KG1 (cell line): ENCODE measurements at regions not wholly inside any gene's neighbourhood (a gene's known extent, or its start where the extent isn't known, plus 50 kb on each side); places are given as distances from the start of the nearest gene placed in this dataset.
A peak's percentile ranks its signal among the peaks of the same experiment; 100 is the strongest.
"Not testable (repeated sequence)": the region's sequence is repeated elsewhere in the genome, so short reads cannot be mapped to it uniquely, and the experiment has no call there.

Experiments used
- DNase-seq: peaks from one replicate; lab custom pipeline; 2025; lab: John Stamatoyannopoulos, UW

- DNase-seq: not testable (repeated sequence)
Observed at GRCh38 chr11:33971530-33971929, 79.7 kb upstream of the LMO2 start.

GRCh38 chr11:33970984-33971466 lies 79.1 kb upstream of the LMO2 start:
- peak; percentile 18 for DNase-seq

DNA sequence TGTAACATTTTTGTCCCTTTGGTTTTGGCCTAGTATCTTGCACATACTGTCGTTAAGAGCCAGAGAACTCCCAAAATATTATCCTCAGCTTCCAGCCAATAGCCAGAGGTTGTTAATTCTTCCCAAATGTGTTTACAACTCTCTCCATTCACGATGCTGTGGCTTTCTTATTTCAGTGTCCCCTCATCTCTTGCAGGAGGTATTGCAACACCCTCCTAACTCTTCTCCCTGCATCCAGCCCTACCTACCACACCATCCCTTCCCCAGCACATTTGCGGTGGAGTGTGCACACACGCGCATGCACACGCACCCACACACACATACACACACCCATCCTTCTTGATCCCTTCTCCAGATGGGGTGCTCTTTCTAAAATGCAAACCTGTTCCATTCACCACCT lies 75.6 kb upstream of the LMO2 start:
- no peak for DNase-seq

DNA sequence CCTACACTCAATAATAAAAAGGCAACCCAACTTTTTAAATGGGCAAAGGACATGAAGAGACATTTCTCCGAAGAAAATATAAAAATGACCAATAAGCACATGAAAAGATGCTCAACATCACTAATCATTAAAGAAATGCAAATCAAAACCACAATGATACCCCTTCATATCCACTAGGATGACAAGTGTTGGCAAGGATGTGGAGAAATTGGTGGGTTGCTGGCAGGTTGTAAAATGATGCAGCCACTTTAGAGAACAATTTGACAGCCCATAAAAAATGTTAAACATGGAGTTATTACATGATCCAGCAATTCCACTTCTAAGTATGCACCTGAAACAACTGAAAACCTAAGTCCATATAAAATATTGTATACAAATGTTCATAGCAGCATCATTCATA lies 73.2 kb upstream of the LMO2 start:
- no peak for DNase-seq

GRCh38 chr11:33959855-33960400 lies 68.1 kb upstream of the LMO2 start:
- no peak for DNase-seq

GRCh38 chr11:33957304-33957917 lies 65.5 kb upstream of the LMO2 start:
- no peak for DNase-seq

DNA sequence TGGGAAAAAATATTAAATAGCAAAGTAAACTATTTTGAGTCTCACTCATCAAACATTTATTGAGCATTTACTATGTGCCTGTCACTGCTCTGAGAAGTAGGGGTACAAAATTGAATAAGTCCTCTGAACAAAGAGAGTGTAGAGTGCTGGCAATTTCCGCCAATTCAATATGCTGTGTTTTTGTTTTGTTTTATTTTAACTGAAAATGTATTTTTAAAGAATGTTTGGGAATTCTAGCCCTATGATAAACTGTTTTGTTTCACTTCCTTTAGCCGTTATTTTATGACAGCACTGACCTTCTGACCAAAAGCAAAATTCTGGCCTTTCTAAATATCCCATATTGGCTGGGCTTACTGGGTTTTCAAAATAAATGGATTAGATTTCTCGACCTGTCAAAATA lies 64.7 kb upstream of the LMO2 start:
- DNase-seq: no peak

- DNase-seq: no peak
Observed at GRCh38 chr11:33953289-33953688, 61.4 kb upstream of the LMO2 start.

DNA sequence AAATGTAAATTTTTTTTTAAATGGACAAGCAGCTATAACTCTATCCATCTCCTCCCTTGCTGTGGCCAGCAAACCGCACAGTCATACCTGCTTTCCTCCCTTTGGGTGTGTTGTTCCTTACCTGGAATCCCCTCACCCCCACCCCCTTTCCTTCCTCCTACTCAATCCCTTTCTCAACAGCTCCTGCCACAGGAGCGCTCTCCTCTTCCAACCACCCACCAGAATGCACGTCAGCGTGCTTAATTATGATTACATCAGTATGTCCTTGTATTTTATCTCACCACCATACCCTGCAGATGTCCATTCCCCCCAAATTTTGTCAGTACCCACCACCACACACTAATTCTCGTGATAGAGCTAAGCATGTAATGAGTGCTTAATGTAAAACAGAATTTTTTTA lies 60.9 kb upstream of the LMO2 start:
- no peak for DNase-seq

DNA sequence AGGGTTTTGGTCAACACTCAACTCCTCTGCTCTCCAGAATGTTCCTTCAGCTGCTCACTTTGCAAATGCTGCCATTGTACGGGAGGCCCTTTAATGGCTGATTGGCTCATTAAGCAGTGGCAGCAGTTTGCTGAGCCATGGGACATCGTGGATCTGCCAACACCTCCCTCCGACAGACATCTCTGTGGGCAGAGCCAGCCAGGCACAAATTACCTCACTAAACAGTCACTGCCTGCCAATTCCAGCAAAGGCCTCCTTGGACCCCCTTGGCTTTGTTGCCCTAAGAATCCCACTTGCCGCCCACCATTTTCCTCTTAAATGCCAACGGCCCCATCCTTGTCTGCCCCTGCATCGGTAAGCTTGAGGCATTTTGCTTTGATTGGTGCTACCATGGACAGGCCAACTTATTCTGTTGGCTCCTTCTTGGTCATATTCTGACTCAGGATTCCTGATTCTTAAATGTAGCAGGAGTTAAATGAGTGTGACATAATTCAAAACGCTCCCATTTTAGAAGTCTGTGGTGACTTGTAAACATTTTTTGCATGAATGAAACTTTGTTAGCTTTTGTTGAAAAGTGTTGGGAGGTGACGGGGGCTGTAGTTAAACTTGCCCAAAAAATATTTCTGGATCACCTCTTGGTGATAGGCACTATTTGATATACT lies 57.5 kb upstream of the LMO2 start:
- DNase-seq: no peak

DNA sequence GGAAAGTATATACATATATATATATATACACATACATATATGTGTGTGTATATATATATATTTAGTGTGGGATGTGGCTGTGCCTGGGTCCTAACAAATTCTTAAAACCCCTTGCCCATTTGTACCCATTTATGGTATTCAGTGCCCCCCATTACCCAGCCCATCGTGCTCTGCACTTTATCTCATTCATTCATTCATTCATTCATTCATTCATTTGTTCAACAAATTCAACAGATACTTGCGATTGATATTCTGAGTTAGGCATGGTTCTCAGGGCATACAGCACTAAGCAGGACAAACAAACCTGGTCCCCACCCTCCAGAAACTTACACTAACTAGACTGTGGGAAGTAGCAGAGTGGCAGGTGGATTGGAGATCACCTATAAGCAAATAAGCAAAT lies 56.6 kb upstream of the LMO2 start:
- DNase-seq: no peak

DNA sequence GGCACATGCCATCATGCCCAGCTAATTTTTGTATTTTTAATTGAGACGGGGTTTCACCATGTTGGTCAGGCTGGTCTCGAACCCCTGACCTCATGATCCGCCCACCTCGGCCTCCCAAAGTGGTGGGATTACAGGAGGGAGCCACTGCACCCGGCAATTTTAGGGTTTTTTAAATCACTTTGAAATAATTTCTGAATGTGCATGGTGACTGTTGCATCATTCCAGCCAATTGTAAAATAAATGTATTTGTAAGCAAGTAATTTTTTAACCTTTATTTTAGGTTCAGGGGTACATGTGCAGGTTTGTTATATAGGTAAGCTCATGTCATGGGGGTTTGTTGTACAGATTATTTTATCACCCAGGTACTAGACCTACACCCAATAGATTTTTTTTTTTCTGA lies 56.0 kb upstream of the LMO2 start:
- DNase-seq: not testable (repeated sequence)

DNA sequence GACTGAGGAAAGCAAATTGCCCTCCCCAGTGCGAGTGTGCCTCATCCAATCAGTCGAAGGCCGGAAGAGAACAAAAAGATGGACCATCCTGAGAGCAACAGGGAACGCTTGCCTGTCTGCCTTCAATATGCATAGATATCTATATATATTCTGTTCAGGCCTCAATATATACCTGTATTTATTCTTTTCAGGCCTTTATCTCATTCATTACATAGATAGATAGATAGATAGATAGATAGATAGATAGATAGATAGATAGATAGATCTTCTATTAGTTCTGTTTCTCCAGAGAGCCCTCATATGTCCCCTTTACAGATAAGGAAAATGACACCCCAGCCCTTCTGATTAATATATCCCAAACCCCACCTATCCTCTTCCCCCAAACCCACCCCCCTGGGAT lies 55.1 kb upstream of the LMO2 start:
- DNase-seq: no peak

- DNase-seq: no peak
Observed at GRCh38 chr11:33945481-33946268, 53.8 kb upstream of the LMO2 start.

DNA sequence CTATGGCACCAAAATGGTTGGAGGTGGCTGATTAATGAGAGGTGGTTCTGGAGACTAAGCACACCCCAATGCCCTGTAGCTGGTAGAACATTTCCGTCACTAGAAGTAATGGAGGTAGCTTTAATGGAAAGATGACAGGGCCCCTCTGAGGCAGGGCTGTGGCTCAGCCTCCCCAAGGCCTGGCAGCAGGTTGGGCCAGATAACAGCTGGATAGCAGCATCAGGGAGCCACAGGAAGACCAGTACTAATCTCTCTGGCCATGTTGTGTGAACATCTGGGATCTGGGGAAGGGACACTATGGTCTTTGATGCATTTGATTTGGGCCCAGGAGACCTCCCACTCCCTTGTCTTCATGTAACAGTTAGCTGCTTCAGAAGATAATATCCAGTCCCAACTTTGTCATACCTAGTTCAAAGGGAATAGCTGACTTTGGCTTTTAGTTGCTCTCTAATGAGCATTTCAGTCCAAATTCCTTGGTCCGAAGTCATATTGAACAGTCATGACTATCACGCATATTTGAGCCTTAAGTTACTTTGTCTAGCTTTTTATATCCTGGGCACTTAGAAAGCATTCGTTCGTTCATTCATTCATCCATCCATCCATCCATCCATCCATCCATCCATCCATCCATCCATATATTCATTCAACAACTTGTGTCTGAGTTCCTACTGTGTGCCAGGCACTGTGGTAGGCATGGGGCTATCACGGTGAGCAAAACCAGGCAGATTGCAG lies 53.0 kb upstream of the LMO2 start:
- no peak for DNase-seq

GRCh38 chr11:33944345-33944692 lies 52.4 kb upstream of the LMO2 start:
- DNase-seq: no peak

- no peak for DNase-seq
Observed at GRCh38 chr11:33942954-33943353, 51.1 kb upstream of the LMO2 start.

DNA sequence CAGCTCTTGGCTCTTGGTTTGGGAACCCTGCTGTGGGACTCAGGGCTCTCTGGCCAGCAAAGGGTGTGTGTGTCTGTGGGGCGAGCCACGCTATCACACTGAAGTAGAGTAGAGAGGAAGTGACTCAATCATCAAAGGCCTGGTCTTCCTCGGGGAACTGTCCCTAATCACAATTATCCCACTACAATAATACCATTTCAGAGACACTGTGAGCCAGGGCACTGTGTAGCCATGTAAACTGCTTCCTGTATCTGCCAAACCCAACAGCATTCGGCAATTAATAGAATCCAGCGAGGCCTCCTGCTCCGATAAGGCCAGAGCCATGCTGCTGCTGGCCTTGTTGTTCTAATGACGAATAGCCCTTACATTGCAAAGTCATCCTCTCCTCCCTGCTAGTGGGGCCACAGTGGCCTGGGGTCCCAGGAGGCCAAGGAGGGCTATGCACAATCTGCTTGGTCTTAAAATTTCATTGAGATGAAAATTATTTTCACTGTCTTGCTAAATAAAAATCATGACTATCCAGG lies 49.8 kb upstream of the LMO2 start:
- DNase-seq: no peak
